GM12865 (cell line): ENCODE measurements at regions not wholly inside any gene's neighbourhood (a gene's known extent, or its start where the extent isn't known, plus 50 kb on each side); places are given as distances from the start of the nearest gene placed in this dataset.

Source experiments
- DNase-seq: peaks from one replicate; pipeline ENCODE4 v3.0.0; 2010; ENCODE audit warnings: low read depth
- H3K4me3 ChIP-seq: 2 replicates; pipeline ENCODE4 v1.5.1; 2011; ENCODE audit warnings: mild to moderate bottlenecking, low read depth, low read length, control low read depth
- CTCF ChIP-seq: IDR thresholded peaks from 2 replicates; pipeline ENCODE4 v1.5.1; 2011; ENCODE audit warnings: low read length, control low read depth, low read depth, inconsistent platforms; ENCODE audit not compliant: insufficient read depth; ENCODE audit errors: missing control alignments

- H3K4me3 ChIP-seq: no peak overlapping the region
- TF ChIP-seq CTCF: no peak
- DNase-seq: no peak
Observed at GRCh38 chr12:127070515-127071157, 1196.3 kb upstream of the TMEM132C start.

GRCh38 chr12:127074161-127074560 lies 1192.8 kb upstream of the TMEM132C start:
- TF ChIP-seq CTCF: no peak
- no peak overlapping the region for H3K4me3 ChIP-seq

GRCh38 chr12:127075981-127076380 lies 1191.0 kb upstream of the TMEM132C start:
- TF ChIP-seq CTCF: no peak
- H3K4me3 ChIP-seq: no peak overlapping the region
- no peak for DNase-seq

More at GRCh38 chr12:127074161-127074560, 1192.8 kb upstream of the TMEM132C start:
- DNase-seq: no peak

GRCh38 chr12:127077262-127078045 lies 1189.5 kb upstream of the TMEM132C start:
- DNase-seq: no peak
- H3K4me3 ChIP-seq: no peak overlapping the region
- peak; percentile 2 for TF ChIP-seq CTCF

GRCh38 chr12:127078577-127079350 lies 1188.2 kb upstream of the TMEM132C start:
- no peak overlapping the region for H3K4me3 ChIP-seq
- no peak for TF ChIP-seq CTCF
- DNase-seq: no peak

GRCh38 chr12:127079636-127080035 lies 1187.3 kb upstream of the TMEM132C start:
- no peak for DNase-seq
- no peak for TF ChIP-seq CTCF
- H3K4me3 ChIP-seq: no peak overlapping the region
